Stromal cell of bone marrow (primary cell): ENCODE measurements at regions not wholly inside any gene's neighbourhood (a gene's known extent, or its start where the extent isn't known, plus 50 kb on each side); places are given as distances from the start of the nearest gene placed in this dataset.
"Not testable (repeated sequence)": the region's sequence is repeated elsewhere in the genome, so short reads cannot be mapped to it uniquely, and the experiment has no call there.

ENCODE experiments used
- DNase-seq: peaks from one replicate; pipeline ENCODE4 v3.0.0-alpha.2; 2012; ENCODE audit warnings: low read depth

- DNase-seq: no peak
Measured at GRCh38 chr3:73228959-73229358, 167.5 kb downstream of the EBLN2 start.

GRCh38 chr3:73234354-73235014 lies 173.0 kb downstream of the EBLN2 start:
- no peak for DNase-seq

DNA sequence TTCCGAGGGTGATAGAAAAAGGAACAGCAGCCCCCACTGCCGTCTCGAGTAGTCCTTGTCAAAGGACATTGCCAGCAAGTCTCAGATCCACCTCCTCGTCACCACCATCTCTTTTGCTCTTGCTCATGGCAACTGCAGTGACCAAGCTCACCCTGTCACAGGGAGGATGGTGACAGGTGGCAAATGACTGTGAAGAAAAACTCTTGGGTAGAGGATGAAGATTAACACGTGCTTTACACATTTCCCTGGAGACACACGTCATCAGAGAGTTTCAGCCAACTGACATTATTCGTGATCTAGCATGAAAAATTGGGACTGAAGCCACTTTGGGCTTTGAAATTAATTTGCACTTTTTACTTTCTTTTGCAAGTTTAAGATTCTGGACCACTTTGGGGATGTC lies 174.3 kb downstream of the EBLN2 start:
- no peak for DNase-seq

GRCh38 chr3:73236867-73237266 lies 175.4 kb downstream of the EBLN2 start:
- DNase-seq: no peak

DNA sequence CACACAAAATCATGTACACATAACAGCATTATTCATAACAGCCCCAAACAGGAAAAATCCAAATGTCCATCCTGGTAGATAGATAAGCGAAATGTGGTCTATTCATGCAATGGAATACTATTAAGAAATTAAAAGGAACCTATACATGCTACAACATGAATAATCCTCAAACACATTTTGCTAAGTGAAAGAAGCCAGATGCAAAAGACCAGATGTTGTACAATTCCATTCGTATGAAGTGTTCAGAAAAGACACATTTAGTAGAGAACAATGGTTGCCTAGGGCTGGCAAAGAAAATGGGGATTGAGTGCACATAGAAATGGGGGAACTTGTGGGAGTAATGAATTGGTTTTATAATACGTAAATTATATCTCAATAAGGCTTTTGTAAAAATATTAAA lies 182.3 kb downstream of the EBLN2 start:
- DNase-seq: no peak

- no peak for DNase-seq
Measured at GRCh38 chr3:73245459-73245858, 184.0 kb downstream of the EBLN2 start.

DNA sequence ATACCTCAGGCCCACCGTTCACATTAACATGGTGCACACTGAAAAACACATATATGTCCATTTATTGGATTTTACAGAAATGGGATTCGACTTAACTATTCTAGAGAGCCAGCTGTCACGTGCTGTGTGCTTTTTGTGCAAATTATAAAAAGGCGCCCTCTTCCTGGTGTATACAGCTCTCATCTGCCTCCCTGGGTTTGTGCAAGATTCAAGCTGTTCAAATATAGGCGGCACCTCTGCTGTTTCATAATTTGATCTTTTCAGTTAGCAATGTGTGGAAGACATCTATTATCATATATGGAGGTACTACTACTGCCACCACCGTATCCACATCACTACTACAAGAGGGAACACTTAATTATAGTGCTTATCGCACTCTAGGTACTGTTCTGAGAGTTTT lies 187.6 kb downstream of the EBLN2 start:
- no peak for DNase-seq

GRCh38 chr3:73254062-73254461 lies 192.6 kb downstream of the EBLN2 start:
- no peak for DNase-seq

GRCh38 chr3:73255609-73256029 lies 194.2 kb downstream of the EBLN2 start:
- DNase-seq: peak; percentile 12

DNA sequence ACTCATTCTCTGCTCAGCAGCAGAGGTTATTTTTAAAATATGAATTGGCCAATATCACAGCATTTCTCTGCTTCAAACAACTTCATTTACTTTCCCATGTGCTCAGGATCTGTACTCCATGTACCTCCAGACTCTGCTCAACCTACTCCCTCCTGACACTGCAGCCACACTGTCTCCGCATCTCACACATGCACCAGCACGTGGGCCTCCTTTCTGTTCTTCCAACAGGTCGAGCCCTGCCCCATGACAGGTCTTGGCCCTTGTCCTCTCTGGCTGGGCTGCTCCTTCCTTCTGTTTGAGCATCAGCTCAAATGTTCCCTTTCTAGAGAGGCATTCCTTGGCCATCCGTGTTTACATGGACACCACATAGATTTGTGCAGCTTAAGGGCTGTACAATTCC lies 195.7 kb downstream of the EBLN2 start:
- DNase-seq: no peak

GRCh38 chr3:73258057-73258456 lies 196.6 kb downstream of the EBLN2 start:
- DNase-seq: no peak

GRCh38 chr3:73259291-73259690 lies 197.8 kb downstream of the EBLN2 start:
- no peak for DNase-seq

DNA sequence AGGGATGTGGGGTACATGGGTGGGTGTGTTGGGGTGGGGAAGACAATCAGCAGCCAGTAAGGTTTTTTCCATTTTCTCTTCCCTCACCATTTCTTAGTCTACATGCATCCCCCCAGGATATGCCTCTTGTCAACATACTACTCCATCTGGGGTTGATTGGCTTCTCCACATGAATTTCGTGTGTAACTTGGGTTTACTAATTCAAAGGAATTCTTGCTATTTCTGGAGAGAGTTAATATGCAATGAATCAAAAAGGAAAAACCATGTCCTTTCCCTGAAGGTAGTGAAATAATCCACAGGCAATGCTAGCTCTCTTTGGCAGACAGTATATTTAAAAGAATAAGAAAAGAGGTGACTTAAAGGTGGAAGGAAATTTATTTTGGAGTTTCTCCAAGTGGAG lies 198.4 kb downstream of the EBLN2 start:
- DNase-seq: no peak

- not testable (repeated sequence) for DNase-seq
Measured at GRCh38 chr3:73266558-73266957, 205.1 kb downstream of the EBLN2 start.

DNA sequence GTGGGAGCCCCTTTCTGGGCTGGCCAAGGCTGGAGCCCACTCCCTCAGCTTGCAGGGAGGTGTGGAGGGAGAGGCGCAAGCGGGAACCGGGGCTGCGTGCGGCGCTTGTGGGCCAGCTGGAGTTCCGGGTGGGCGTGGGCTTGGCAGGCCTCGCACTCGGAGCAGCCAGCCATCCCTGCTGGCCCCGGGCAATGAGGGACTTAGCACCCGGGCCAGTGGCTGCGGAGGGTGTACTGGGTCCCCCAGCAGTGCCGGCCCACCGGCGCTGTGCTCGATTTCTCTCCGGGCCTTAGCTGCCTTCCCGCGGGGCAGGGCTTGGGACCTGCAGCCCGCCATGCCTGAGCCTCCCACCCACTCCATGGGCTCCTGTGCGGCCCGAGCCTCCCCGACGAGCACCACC lies 207.7 kb downstream of the EBLN2 start:
- not testable (repeated sequence) for DNase-seq

DNA sequence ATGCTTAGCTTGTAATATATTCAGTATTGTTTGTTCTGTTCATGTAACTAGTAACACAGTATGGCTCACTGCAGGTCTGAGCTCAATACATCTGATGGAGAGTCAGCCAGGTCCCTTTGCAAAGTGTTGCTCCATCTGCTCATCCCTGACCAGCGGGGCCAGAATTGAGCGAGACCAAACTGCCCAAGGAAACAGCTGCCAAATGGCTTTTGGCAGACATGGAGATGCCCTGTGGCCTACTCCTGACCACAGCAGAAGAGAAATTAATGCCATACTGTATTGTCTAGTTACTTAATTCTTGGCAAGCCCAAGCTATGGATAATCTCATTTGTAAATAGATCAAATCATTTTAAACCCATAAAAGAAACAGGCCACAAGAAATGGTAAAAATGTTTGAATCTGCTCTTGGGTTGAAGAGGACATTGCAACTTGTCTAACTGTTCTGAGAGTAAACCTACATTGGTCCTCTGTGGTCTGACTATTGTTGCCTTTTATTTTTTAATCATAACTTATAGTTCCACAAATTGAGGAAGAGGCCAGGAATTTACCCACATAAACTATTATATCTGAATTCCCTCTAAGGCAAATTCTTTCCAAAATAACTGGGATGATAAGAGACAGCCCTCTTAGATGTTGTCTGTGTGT lies 209.5 kb downstream of the EBLN2 start:
- peak; percentile 2 for DNase-seq

GRCh38 chr3:73273341-73273740 lies 211.9 kb downstream of the EBLN2 start:
- no peak for DNase-seq

- DNase-seq: no peak
Measured at GRCh38 chr3:73280746-73281145, 219.3 kb downstream of the EBLN2 start.

DNA sequence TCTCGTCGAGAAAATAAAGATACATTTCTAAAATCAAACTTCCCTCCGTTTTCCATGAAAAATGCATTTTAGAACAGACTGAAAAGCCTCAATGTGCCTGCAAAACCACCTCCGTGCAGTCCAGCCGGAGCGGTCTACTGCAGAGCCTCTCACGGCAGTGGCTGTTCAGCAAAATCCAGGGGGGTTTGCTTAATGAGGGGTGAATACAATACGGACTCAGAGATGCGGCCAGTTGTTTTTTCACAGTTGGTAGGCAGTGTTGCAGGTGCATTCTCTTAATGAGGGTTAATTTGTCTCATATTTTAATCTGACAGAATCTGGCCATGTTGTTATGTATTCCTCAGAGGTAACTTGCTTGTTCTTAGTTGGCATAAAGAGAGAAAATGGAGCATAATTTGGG lies 223.0 kb downstream of the EBLN2 start:
- DNase-seq: no peak

GRCh38 chr3:73291541-73291940 lies 230.1 kb downstream of the EBLN2 start:
- DNase-seq: no peak

DNA sequence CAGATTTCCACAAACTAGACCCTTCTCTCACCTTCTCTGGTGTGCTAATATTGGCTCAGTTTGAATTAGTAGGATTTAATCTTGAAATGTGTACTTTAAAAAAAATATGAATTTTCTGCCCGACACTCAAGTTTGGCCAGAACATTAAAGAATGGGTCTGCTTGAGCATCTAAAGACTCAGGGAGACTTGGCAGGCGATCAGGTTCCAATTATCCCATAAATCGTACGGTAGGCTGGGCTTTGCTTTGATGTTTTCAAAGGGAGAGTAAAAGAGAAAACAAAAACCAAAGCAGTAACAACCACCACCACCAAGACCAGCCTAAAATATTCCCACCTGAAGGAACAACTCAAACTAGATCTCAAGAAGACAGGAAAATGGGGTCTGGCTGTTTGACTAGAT lies 230.8 kb downstream of the EBLN2 start:
- DNase-seq: no peak

DNA sequence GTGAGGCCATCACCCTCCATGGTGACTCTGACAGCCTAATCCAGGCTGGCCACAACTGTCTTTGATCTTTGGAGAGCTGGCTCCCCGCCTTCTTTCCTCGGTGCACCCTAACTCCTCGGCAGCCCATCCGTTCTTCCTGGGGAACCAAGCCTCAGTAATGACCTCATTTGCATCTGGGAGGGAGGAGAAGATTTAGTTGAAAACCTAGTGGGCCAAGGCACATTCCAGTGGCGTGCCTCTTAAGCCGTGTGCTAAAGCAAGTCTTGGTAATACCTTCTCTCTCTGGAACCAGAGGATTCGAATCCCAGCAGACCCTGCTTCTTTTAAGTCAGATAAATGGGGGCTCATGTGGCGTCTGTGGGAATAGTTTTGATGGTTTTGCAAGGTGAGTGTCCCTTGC lies 233.1 kb downstream of the EBLN2 start:
- DNase-seq: no peak

GRCh38 chr3:73295876-73296635 lies 234.6 kb downstream of the EBLN2 start:
- no peak for DNase-seq
